ENCODE measurements at regions not wholly inside any gene's neighbourhood (a gene's known extent, or its start where the extent isn't known, plus 50 kb on each side); places are given as distances from the start of the nearest gene placed in this dataset.

DNA sequence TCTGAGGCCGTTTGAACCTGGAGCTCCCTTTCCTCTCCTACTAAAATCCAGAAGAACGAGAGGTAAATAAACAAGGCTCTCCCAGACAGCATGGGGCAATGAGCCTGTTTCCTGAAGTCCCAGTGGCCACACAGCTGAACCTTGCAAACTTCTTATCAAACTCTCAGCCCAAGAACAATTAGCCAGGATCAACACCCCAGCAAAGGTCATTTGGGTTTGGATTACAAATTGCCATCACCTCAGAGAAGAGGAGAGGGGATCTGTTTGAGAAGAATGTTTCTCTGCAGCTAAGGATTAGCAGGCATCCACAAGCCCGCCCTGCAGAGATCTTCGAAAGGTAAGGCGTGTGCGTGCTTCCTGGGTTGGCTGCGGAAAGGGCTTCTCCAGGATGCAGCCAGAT is 201.9 kb upstream of the SOX1 start:
- intact Hi-C loops (cut with micrococcal nuclease; ENCODE audit: unreplicated experiment) (no loop called here), in situ Hi-C loops (cut with HindIII; ENCODE audit: low pct_unique_long_range_greater_than_20kb, low sequenced_read_pairs) (no loop called here)
- ATAC-seq (no peak), DNase-seq (ENCODE audit: low read depth, low spot score) (no peak)
- CTCF ChIA-PET: no interaction called here
- no peak for TF ChIP-seq POLR2AphosphoS5 (IDR thresholded peaks at IDR 0.05; ENCODE audit: low read depth, low read length)
- TF ChIP-seq SIN3A (IDR thresholded peaks at IDR 0.05; ENCODE audit: borderline replicate concordance, insufficient read depth, low read depth, low read length): no peak
- no peak for TF ChIP-seq TCF7L2 (IDR thresholded peaks at IDR 0.05; ENCODE audit: low read depth, low read length)
- no peak for TF ChIP-seq REST (IDR thresholded peaks at IDR 0.05; ENCODE audit: insufficient read depth in 1 of 2, low read depth in 2 of 2, low read length in 1 of 2)
- TF ChIP-seq, protein P1, sequence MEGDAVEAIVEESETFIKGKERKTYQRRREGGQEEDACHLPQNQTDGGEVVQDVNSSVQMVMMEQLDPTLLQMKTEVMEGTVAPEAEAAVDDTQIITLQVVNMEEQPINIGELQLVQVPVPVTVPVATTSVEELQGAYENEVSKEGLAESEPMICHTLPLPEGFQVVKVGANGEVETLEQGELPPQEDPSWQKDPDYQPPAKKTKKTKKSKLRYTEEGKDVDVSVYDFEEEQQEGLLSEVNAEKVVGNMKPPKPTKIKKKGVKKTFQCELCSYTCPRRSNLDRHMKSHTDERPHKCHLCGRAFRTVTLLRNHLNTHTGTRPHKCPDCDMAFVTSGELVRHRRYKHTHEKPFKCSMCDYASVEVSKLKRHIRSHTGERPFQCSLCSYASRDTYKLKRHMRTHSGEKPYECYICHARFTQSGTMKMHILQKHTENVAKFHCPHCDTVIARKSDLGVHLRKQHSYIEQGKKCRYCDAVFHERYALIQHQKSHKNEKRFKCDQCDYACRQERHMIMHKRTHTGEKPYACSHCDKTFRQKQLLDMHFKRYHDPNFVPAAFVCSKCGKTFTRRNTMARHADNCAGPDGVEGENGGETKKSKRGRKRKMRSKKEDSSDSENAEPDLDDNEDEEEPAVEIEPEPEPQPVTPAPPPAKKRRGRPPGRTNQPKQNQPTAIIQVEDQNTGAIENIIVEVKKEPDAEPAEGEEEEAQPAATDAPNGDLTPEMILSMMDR (IDR thresholded peaks at IDR 0.05): no peak
- no peaks in the 10 kb centered on the region for H3K4me1 ChIP-seq (ENCODE audit: control insufficient read depth, insufficient read depth, low read length)
- POLR2A ChIA-PET: no interaction called here
- no peak overlapping the region for H3K27ac ChIP-seq (ENCODE audit: low read length)
- no TSS peak for BruUV-seq (replicated peaks)
- H3K4me3 ChIP-seq (ENCODE audit: low read depth in 2 of 2, low read length in 2 of 2): no peak overlapping the region
- no peaks in the 10 kb centered on the region for H3K36me3 ChIP-seq (ENCODE audit: control insufficient read depth, insufficient read depth, low read length)
- peaks cover 2% of the 10 kb centered on the region; the same call in 1 of the 2 replicates for H3K27me3 ChIP-seq (ENCODE audit: control insufficient read depth, insufficient read depth, low read length)
- H3K9me3 ChIP-seq (ENCODE audit: control insufficient read depth, insufficient read depth, low read depth, low read length): no peaks in the 10 kb centered on the region

GRCh38 chr13:111865826-111866225 is 201.1 kb upstream of the SOX1 start:
- DNase-seq (ENCODE audit: low read depth, low spot score) (no peak), ATAC-seq (no peak)
- no TSS peak for BruUV-seq (replicated peaks)
- in situ Hi-C loops (cut with HindIII; ENCODE audit: low pct_unique_long_range_greater_than_20kb, low sequenced_read_pairs) (no loop called here), intact Hi-C loops (cut with micrococcal nuclease; ENCODE audit: unreplicated experiment) (no loop called here)
- Histone ChIP-seq H3K36me3 (ENCODE audit: control insufficient read depth, insufficient read depth, low read length) (no peaks in the 10 kb centered on the region), H3K27ac (ENCODE audit: low read length) (no peak overlapping the region), H3K4me1 (ENCODE audit: control insufficient read depth, insufficient read depth, low read length) (no peaks in the 10 kb centered on the region), H3K27me3 (ENCODE audit: control insufficient read depth, insufficient read depth, low read length) (peaks cover 3% of the 10 kb centered on the region), H3K4me3 (ENCODE audit: low read depth in 2 of 2, low read length in 2 of 2) (no peak overlapping the region), H3K9me3 (ENCODE audit: control insufficient read depth, insufficient read depth, low read depth, low read length) (no peaks in the 10 kb centered on the region)
- TF ChIP-seq TCF7L2 (IDR thresholded peaks at IDR 0.05; ENCODE audit: low read depth, low read length) (no peak), SIN3A (IDR thresholded peaks at IDR 0.05; ENCODE audit: borderline replicate concordance, insufficient read depth, low read depth, low read length) (no peak), POLR2AphosphoS5 (IDR thresholded peaks at IDR 0.05; ENCODE audit: low read depth, low read length) (no peak), REST (IDR thresholded peaks at IDR 0.05; ENCODE audit: insufficient read depth in 1 of 2, low read depth in 2 of 2, low read length in 1 of 2) (no peak)
- TF ChIP-seq, protein P1 (IDR thresholded peaks at IDR 0.05): no peak
- CTCF ChIA-PET: no interaction called here
- POLR2A ChIA-PET: interaction anchor here (0.6 kb wide), 1 partner anchor 343 kb away, joined by 3 read pairs; no protein-coding TSS in a partner anchor
